ENCODE measurements at regions not wholly inside any gene's neighbourhood (a gene's known extent, or its start where the extent isn't known, plus 50 kb on each side); places are given as distances from the start of the nearest gene placed in this dataset.

GRCh38 chr10:90162271-90162853 lies 461.0 kb downstream of the KIF20B start:
- Mint-ChIP-seq H3K4me3 (no peak overlapping the region), H3K4me1 (ENCODE audit: unreplicated experiment) (no peaks in the 10 kb centered on the region), H3K36me3 (no peaks in the 10 kb centered on the region), H3K27ac (no peak overlapping the region), H3K9me3 (no peaks in the 10 kb centered on the region), H3K27me3 (no peaks in the 10 kb centered on the region)
- no peak for DNase-seq (ENCODE audit: extremely low spot score, unreplicated experiment)
- no peak for TF ChIP-seq CTCF (conservative IDR thresholded peaks at IDR 0.05)

GRCh38 chr10:90167174-90168064 lies 466.0 kb downstream of the KIF20B start:
- H3K27me3 Mint-ChIP-seq, result peaks cover 14% of the 10 kb centered on the region
- DNase-seq (ENCODE audit: extremely low spot score, unreplicated experiment), result no peak
- no peak overlapping the region for H3K4me3 Mint-ChIP-seq
- H3K4me1 Mint-ChIP-seq (ENCODE audit: unreplicated experiment), result no peaks in the 10 kb centered on the region
- TF ChIP-seq CTCF (conservative IDR thresholded peaks at IDR 0.05), result no peak
- H3K36me3 Mint-ChIP-seq, result no peaks in the 10 kb centered on the region
- H3K9me3 Mint-ChIP-seq, result no peaks in the 10 kb centered on the region
- H3K27ac Mint-ChIP-seq, result no peak overlapping the region

GRCh38 chr10:90168244-90168643 lies 466.9 kb downstream of the KIF20B start:
- peaks cover 14% of the 10 kb centered on the region for H3K27me3 Mint-ChIP-seq

GRCh38 chr10:90171014-90171722 lies 469.8 kb downstream of the KIF20B start:
- Mint-ChIP-seq H3K27me3 (peaks cover 20% of the 10 kb centered on the region), H3K36me3 (no peaks in the 10 kb centered on the region)

More at GRCh38 chr10:90168244-90168643, 466.9 kb downstream of the KIF20B start:
- H3K4me1 Mint-ChIP-seq (ENCODE audit: unreplicated experiment), result no peaks in the 10 kb centered on the region
- H3K27ac Mint-ChIP-seq, result no peak overlapping the region
- no peaks in the 10 kb centered on the region for H3K9me3 Mint-ChIP-seq
- H3K4me3 Mint-ChIP-seq, result no peak overlapping the region
- no peaks in the 10 kb centered on the region for H3K36me3 Mint-ChIP-seq
- DNase-seq (ENCODE audit: extremely low spot score, unreplicated experiment), result no peak
- TF ChIP-seq CTCF (conservative IDR thresholded peaks at IDR 0.05), result no peak

GRCh38 chr10:90174531-90174930 lies 473.1 kb downstream of the KIF20B start:
- peaks cover 26% of the 10 kb centered on the region for H3K27me3 Mint-ChIP-seq
- no peaks in the 10 kb centered on the region for H3K4me1 Mint-ChIP-seq (ENCODE audit: unreplicated experiment)
- no peak for TF ChIP-seq CTCF (conservative IDR thresholded peaks at IDR 0.05)
- no peaks in the 10 kb centered on the region for H3K9me3 Mint-ChIP-seq
- H3K36me3 Mint-ChIP-seq, result no peaks in the 10 kb centered on the region
- no peak overlapping the region for H3K27ac Mint-ChIP-seq
- no peak overlapping the region for H3K4me3 Mint-ChIP-seq
- DNase-seq (ENCODE audit: extremely low spot score, unreplicated experiment), result no peak

More at GRCh38 chr10:90171014-90171722, 469.8 kb downstream of the KIF20B start:
- no peak for DNase-seq (ENCODE audit: extremely low spot score, unreplicated experiment)
- no peaks in the 10 kb centered on the region for H3K4me1 Mint-ChIP-seq (ENCODE audit: unreplicated experiment)
- H3K4me3 Mint-ChIP-seq, result no peak overlapping the region
- H3K27ac Mint-ChIP-seq, result no peak overlapping the region
- no peaks in the 10 kb centered on the region for H3K9me3 Mint-ChIP-seq
- TF ChIP-seq CTCF (conservative IDR thresholded peaks at IDR 0.05), result no peak

All from type B pancreatic cell (in vitro differentiated cells).